OCI-LY3 (cell line): ENCODE measurements at regions not wholly inside any gene's neighbourhood (a gene's known extent, or its start where the extent isn't known, plus 50 kb on each side); places are given as distances from the start of the nearest gene placed in this dataset.

Experiments
- H2AFZ ChIP-seq: fragments of 200-600, 300-600 bp; shearing (Covaris generic); 2 replicates; pipeline ENCODE4 v1.6.0; 2014; ENCODE audit warnings: antibody characterized with exemption, low read depth, low read length
- H3K27ac ChIP-seq: fragments of 200-600, 300-600 bp; sonication (generic); 2 replicates; pipeline ENCODE4 v1.5.1; 2014; ENCODE audit warnings: mild to moderate bottlenecking, low read length, moderate library complexity, mixed read lengths
- H3K27me3 ChIP-seq: fragments of 200-600, 300-600 bp; sonication (generic); 2 replicates; pipeline ENCODE4 v1.6.1; 2014; ENCODE audit warnings: low read depth, low read length, mixed read lengths
- H3K36me3 ChIP-seq: fragments of 200-600, 300-600 bp; sonication (generic); replicated peaks from 2 replicates; pipeline ENCODE3; 2014; ENCODE audit warnings: low read depth, low read length, mixed read lengths
- H3K4me1 ChIP-seq: fragments of 300-600, 200-600 bp; sonication (generic); 2 replicates; pipeline ENCODE4 v1.6.1; 2014; ENCODE audit warnings: low read length, mixed read lengths
- H3K4me2 ChIP-seq: fragments of 200-600, 300-600 bp; sonication (generic); 2 replicates; pipeline ENCODE4 v1.6.1; 2014; ENCODE audit warnings: low read length, mixed read lengths
- H3K4me3 ChIP-seq: fragments of 300-600, 200-600 bp; sonication (generic); 2 replicates; pipeline ENCODE4 v1.5.1; 2014; ENCODE audit warnings: antibody characterized with exemption, mild to moderate bottlenecking, low read length, moderate library complexity
- H3K79me2 ChIP-seq: fragments of 300-600, 200-600 bp; shearing (Covaris generic); 2 replicates; pipeline ENCODE4 v1.6.1; 2014; ENCODE audit warnings: mild to moderate bottlenecking, low read length, mixed read lengths
- H3K9ac ChIP-seq: fragments of 300-600, 200-600 bp; shearing (Covaris generic); 2 replicates; pipeline ENCODE4 v1.6.0; 2014; ENCODE audit warnings: mild to moderate bottlenecking, low read length, moderate library complexity
- H3K9me3 ChIP-seq: fragments of 200-600, 300-600 bp; shearing (Covaris generic); 2 replicates; pipeline ENCODE4 v1.6.1; 2014; ENCODE audit warnings: low read length, mixed read lengths; ENCODE audit not compliant: insufficient read depth
- H4K20me1 ChIP-seq: fragments of 200-600, 300-600 bp; sonication (generic); 2 replicates; pipeline ENCODE4 v1.6.1; 2016; ENCODE audit warnings: low read length, mixed read lengths; ENCODE audit not compliant: insufficient read depth
- EZH2phosphoT487 ChIP-seq: fragments of 200-600 bp; shearing (Covaris generic); IDR thresholded peaks from 2 replicates; pipeline ENCODE4 v1.6.1; 2018; ENCODE audit warnings: antibody characterized with exemption, mixed run types, low read depth
- TF ChIP-seq, protein P1 (sequence below): fragments of 200-600, 300-600 bp; sonication (generic); IDR thresholded peaks from 2 replicates; pipeline ENCODE4 v1.5.1; 2014; ENCODE audit warnings: antibody characterized with exemption, low read length, low read depth

DNA sequence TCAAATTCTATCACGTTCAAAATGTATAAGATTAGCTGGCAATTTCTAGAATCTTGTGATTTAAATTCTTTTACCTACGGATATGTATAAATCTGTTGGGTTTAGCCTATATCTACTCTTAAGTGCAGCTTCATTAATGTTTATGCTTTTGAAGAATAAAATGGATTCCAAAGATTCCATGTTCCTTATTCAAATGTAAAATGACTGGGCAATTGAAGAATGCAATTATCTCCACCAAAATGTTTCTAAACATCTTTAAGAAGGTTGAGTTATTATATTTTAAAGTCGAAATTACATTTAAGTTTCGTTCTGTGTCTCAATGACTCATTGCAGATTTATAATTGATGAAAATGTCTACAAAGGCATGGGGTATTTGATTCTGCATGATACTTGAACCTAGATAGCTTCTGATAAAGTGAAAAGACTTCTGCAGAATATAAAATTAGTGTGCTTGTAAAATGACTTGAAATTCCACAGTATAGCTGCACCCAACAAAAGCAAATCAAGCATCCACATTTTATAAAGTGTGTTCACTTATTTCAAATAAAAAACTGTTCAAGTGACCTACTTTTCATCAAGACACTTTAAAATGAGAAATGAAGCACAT is 697.0 kb upstream of the PCDH15 start:
- no peak overlapping the region for H3K27ac ChIP-seq
- no peaks in the 10 kb centered on the region for H4K20me1 ChIP-seq
- H2AFZ ChIP-seq = no peak overlapping the region
- H3K36me3 ChIP-seq = no peaks in the 10 kb centered on the region
- H3K4me1 ChIP-seq = peaks cover 2% of the 10 kb centered on the region; the same call in 1 of the 2 replicates
- no peaks in the 10 kb centered on the region for H3K79me2 ChIP-seq
- no peak overlapping the region for H3K4me2 ChIP-seq
- no peaks in the 10 kb centered on the region for H3K9me3 ChIP-seq
- H3K9ac ChIP-seq = no peak overlapping the region
- TF ChIP-seq, protein P1, sequence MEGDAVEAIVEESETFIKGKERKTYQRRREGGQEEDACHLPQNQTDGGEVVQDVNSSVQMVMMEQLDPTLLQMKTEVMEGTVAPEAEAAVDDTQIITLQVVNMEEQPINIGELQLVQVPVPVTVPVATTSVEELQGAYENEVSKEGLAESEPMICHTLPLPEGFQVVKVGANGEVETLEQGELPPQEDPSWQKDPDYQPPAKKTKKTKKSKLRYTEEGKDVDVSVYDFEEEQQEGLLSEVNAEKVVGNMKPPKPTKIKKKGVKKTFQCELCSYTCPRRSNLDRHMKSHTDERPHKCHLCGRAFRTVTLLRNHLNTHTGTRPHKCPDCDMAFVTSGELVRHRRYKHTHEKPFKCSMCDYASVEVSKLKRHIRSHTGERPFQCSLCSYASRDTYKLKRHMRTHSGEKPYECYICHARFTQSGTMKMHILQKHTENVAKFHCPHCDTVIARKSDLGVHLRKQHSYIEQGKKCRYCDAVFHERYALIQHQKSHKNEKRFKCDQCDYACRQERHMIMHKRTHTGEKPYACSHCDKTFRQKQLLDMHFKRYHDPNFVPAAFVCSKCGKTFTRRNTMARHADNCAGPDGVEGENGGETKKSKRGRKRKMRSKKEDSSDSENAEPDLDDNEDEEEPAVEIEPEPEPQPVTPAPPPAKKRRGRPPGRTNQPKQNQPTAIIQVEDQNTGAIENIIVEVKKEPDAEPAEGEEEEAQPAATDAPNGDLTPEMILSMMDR = no peak
- no peak overlapping the region for H3K4me3 ChIP-seq
- no peaks in the 10 kb centered on the region for H3K27me3 ChIP-seq

DNA sequence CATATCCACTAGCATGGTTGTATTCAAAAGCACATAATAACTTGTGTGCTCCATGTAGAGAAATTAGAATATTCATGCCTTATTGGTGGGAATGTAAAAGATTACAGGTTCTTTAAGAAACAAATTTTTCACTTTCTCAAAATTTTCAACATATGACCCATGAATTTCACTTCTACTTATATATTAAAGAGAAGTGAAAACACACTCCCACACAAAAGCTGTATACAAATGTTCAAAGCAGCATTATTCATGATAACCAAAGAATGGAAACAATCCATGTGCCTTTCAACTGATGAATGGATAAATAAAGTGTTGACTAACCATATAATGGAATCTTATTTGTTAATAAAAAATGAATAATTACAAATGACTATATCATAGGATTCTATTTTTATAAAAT is 694.5 kb upstream of the PCDH15 start:
- Histone ChIP-seq H4K20me1 (no peaks in the 10 kb centered on the region), H3K9me3 (no peaks in the 10 kb centered on the region), H3K4me1 (peaks cover 2% of the 10 kb centered on the region; the same call in 1 of the 2 replicates), H3K27me3 (no peaks in the 10 kb centered on the region), H3K36me3 (no peaks in the 10 kb centered on the region), H2AFZ (no peak overlapping the region), H3K4me2 (no peak overlapping the region), H3K9ac (no peak overlapping the region), H3K27ac (no peak overlapping the region), H3K4me3 (no peak overlapping the region), H3K79me2 (no peaks in the 10 kb centered on the region)
- TF ChIP-seq, protein P1 = no peak
- TF ChIP-seq EZH2phosphoT487 = no peak

DNA sequence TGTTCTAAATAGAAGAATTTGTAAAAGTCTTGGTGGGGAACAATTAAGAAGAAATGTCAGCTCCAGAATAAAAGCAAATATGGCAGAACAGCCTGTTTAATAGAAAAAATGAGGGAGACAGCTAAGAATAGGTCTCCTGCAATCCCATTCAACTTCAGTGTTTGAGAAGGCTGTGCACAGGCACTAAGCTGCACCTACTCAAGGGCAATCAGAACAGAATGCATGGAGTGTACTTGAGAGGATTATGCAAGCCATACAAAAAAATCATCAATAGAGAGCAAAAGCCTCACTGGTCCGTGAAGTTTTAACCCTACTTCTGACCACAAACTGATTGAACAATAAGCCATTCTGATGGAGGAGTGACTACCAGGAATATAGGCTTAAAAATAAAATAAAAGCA is 690.7 kb upstream of the PCDH15 start:
- H3K27me3 ChIP-seq = no peaks in the 10 kb centered on the region
- H3K27ac ChIP-seq = no peak overlapping the region
- no peaks in the 10 kb centered on the region for H3K9me3 ChIP-seq
- H3K36me3 ChIP-seq = no peaks in the 10 kb centered on the region
- no peak overlapping the region for H3K9ac ChIP-seq
- H4K20me1 ChIP-seq = no peaks in the 10 kb centered on the region
- H3K4me2 ChIP-seq = no peak overlapping the region
- no peaks in the 10 kb centered on the region for H3K79me2 ChIP-seq
- peaks cover 2% of the 10 kb centered on the region; the same call in 1 of the 2 replicates for H3K4me1 ChIP-seq
- H2AFZ ChIP-seq = no peak overlapping the region
- TF ChIP-seq EZH2phosphoT487 = no peak
- TF ChIP-seq, protein P1 = no peak
- no peak overlapping the region for H3K4me3 ChIP-seq

DNA sequence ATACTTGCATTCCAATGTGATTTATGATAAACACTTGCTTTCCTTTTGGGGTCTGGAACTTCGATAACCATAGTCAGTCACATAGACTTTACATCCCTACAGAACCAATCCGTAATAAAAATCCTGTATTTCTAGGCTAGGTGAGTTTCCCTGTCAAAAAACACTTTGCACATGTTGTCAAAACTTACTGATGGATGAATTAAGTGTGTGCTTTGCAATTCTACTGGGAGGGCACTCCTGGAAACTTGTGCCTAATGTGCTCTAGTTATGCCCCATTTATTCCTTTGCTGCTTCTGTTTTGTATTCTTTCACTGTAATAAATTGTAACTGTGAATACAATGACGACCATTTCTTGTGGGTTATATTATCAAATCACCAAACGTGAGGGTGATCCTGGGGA is 684.8 kb upstream of the PCDH15 start:
- H3K4me2 ChIP-seq = no peak overlapping the region
- H3K27me3 ChIP-seq = no peaks in the 10 kb centered on the region
- no peaks in the 10 kb centered on the region for H3K9me3 ChIP-seq

More for the DNA sequence above, 684.8 kb upstream of the PCDH15 start:
- Histone ChIP-seq H3K4me3 (no peak overlapping the region), H2AFZ (no peak overlapping the region), H4K20me1 (no peaks in the 10 kb centered on the region), H3K9ac (no peak overlapping the region), H3K79me2 (no peaks in the 10 kb centered on the region), H3K36me3 (no peaks in the 10 kb centered on the region), H3K27ac (no peak overlapping the region), H3K4me1 (no peaks in the 10 kb centered on the region)
- TF ChIP-seq, protein P1 = no peak
- no peak for TF ChIP-seq EZH2phosphoT487
